ENCODE measurements at regions not wholly inside any gene's neighbourhood (a gene's known extent, or its start where the extent isn't known, plus 50 kb on each side); places are given as distances from the start of the nearest gene placed in this dataset.

DNA sequence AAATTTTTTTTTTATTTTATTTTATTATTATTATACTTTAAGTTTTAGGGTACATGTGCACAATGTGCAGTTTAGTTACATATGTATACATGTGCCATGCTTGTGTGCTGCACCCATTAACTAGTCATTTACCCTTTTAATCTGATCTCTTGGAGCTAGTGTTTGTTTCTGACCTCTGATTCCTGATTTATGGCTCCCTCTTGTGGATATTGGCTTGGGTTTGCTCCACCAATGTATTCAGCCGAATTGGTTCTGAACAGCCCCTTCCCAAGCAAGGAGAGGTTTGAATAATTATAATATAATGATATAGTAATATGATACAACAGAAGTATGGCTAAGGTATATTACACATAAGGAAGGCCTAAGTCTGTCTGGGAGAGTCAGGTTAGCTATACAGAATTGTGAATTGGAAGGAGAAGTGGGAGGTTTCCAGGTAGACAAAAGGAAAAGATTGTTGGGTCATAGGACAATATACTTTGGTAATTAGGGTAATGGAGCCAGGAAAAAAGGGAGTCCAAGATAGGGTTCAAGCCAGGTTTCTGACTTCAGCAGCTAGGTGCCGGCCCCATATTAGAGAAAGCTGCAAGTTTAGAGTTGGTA is 53.1 kb upstream of the HMCN1 start:
- TF ChIP-seq, protein P1, sequence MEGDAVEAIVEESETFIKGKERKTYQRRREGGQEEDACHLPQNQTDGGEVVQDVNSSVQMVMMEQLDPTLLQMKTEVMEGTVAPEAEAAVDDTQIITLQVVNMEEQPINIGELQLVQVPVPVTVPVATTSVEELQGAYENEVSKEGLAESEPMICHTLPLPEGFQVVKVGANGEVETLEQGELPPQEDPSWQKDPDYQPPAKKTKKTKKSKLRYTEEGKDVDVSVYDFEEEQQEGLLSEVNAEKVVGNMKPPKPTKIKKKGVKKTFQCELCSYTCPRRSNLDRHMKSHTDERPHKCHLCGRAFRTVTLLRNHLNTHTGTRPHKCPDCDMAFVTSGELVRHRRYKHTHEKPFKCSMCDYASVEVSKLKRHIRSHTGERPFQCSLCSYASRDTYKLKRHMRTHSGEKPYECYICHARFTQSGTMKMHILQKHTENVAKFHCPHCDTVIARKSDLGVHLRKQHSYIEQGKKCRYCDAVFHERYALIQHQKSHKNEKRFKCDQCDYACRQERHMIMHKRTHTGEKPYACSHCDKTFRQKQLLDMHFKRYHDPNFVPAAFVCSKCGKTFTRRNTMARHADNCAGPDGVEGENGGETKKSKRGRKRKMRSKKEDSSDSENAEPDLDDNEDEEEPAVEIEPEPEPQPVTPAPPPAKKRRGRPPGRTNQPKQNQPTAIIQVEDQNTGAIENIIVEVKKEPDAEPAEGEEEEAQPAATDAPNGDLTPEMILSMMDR (IDR thresholded peaks at IDR 0.05): peak; percentile 88
- Mint-ChIP-seq H3K36me3 (ENCODE audit: low read depth) (no peaks in the 10 kb centered on the region), H3K27ac (ENCODE audit: unreplicated experiment) (no peak overlapping the region), H3K27me3 (ENCODE audit: low read depth) (no peaks in the 10 kb centered on the region), H3K4me1 (ENCODE audit: low read depth) (peaks cover 4% of the 10 kb centered on the region), H3K9me3 (ENCODE audit: low read depth) (no peaks in the 10 kb centered on the region), H3K4me3 (ENCODE audit: unreplicated experiment) (no peak overlapping the region)
- no peak for DNase-seq (ENCODE audit: low spot score)

GRCh38 chr1:185680453-185680852 is 53.7 kb upstream of the HMCN1 start:
- Mint-ChIP-seq H3K27me3 (ENCODE audit: low read depth) (no peaks in the 10 kb centered on the region), H3K27ac (ENCODE audit: unreplicated experiment) (no peak overlapping the region), H3K4me1 (ENCODE audit: low read depth) (peaks cover 4% of the 10 kb centered on the region), H3K9me3 (ENCODE audit: low read depth) (no peaks in the 10 kb centered on the region), H3K36me3 (ENCODE audit: low read depth) (no peaks in the 10 kb centered on the region), H3K4me3 (ENCODE audit: unreplicated experiment) (no peak overlapping the region)
- TF ChIP-seq, protein P1 (IDR thresholded peaks at IDR 0.05): no peak
- no peak for DNase-seq (ENCODE audit: low spot score)

DNA sequence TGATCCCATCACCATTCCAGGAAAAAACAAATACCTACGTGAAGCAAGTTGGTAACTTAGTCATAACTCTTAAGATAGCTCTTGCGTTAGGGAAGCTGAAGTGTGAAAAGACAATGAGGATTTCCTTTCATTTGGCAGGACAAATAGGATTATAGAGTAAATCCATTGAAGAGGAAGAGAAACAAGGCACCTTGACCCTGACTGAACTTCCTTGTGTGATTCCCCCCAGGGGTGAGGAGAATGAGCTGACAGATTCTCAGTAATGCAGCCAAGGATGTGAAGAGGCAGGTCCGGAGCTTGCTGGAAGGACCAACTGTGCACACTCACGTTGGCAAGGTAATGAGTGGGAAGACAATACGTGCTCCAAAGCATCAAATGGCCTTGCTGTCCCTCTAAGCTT is 55.0 kb upstream of the HMCN1 start:
- Mint-ChIP-seq H3K4me1 (ENCODE audit: low read depth) (peaks cover 11% of the 10 kb centered on the region), H3K36me3 (ENCODE audit: low read depth) (no peaks in the 10 kb centered on the region), H3K27ac (ENCODE audit: unreplicated experiment) (no peak overlapping the region), H3K9me3 (ENCODE audit: low read depth) (no peaks in the 10 kb centered on the region), H3K27me3 (ENCODE audit: low read depth) (no peaks in the 10 kb centered on the region), H3K4me3 (ENCODE audit: unreplicated experiment) (no peak overlapping the region)
- TF ChIP-seq, protein P1 (IDR thresholded peaks at IDR 0.05): no peak
- no peak for DNase-seq (ENCODE audit: low spot score)

DNA sequence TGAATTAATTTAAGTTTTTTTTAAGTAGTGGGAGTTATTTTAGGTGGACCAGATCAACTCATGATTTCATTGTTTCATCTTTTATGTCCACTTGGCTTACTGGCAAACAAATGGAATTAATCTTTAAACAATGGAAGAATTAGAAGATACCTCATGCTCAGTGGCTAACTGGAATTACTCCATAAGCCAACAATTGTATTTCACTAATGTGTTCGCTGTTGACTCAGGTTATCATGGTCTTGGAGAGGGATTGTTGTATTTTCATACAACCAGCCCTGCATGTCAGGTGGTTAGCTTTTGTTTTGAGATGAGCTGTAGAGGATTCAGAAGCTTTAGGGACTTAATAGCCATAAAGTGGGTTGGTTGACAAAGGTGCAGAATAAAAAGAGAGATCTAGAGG is 57.2 kb upstream of the HMCN1 start:
- TF ChIP-seq, protein P1 (IDR thresholded peaks at IDR 0.05): no peak
- H3K27ac Mint-ChIP-seq (ENCODE audit: unreplicated experiment): no peak overlapping the region
- DNase-seq (ENCODE audit: low spot score): no peak
- H3K27me3 Mint-ChIP-seq (ENCODE audit: low read depth): no peaks in the 10 kb centered on the region
- H3K36me3 Mint-ChIP-seq (ENCODE audit: low read depth): no peaks in the 10 kb centered on the region
- H3K4me3 Mint-ChIP-seq (ENCODE audit: unreplicated experiment): no peak overlapping the region
- peaks cover 17% of the 10 kb centered on the region for H3K4me1 Mint-ChIP-seq (ENCODE audit: low read depth)
- H3K9me3 Mint-ChIP-seq (ENCODE audit: low read depth): no peaks in the 10 kb centered on the region

DNA sequence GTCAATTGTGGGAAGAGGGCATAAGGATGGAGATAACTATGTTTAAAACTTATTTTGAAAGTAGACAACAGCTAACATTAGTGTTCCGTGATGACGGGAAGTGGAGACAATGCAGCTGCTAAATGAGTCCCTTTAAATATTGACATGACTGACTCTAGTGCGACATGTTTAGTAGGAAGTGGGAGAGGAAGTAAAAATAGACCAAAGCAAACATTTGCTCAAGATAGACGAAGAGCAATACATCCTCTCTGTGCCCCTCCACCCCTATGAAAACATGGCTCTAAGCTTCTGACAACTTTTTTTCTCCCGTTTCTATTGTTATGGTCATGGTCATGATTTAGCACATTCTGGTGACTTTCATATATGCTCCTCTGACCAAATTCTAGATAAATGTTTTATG is 60.0 kb upstream of the HMCN1 start:
- no peak overlapping the region for H3K4me3 Mint-ChIP-seq (ENCODE audit: unreplicated experiment)
- H3K36me3 Mint-ChIP-seq (ENCODE audit: low read depth): no peaks in the 10 kb centered on the region
- TF ChIP-seq, protein P1 (IDR thresholded peaks at IDR 0.05): no peak
- no peak for DNase-seq (ENCODE audit: low spot score)
- peaks cover 20% of the 10 kb centered on the region for H3K4me1 Mint-ChIP-seq (ENCODE audit: low read depth)
- H3K27me3 Mint-ChIP-seq (ENCODE audit: low read depth): no peaks in the 10 kb centered on the region
- no peak overlapping the region for H3K27ac Mint-ChIP-seq (ENCODE audit: unreplicated experiment)
- no peaks in the 10 kb centered on the region for H3K9me3 Mint-ChIP-seq (ENCODE audit: low read depth)
